GM18499 (cell line): ENCODE measurements at regions not wholly inside any gene's neighbourhood (a gene's known extent, or its start where the extent isn't known, plus 50 kb on each side); places are given as distances from the start of the nearest gene placed in this dataset.

Experiments
- ATAC-seq: cut with Tn5 transposase; IDR thresholded peaks from one replicate; pipeline ENCODE4 v1.9.1; 2021; ENCODE audit warnings: moderate number of reproducible peaks; ENCODE audit not compliant: insufficient read depth, unreplicated experiment

DNA sequence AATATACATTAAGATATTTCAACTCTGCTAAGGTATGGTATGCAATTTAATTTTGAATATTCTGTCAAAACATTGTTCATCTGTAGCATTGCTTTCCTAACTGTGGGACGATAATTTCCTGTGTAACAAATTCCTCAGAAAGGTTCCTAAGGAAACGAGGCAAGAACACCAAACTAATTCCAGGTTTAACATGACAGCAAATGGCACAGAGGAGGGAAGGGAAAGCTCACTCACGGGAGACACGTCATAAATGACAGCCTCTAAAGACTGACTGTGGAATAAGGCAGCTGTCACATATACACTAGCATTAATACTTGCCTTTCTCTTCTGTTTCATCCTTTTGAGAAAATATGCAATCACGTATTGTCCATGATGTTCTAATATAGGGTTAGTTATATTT is 380.6 kb downstream of the LIG4 start:
- ATAC-seq = no peak

DNA sequence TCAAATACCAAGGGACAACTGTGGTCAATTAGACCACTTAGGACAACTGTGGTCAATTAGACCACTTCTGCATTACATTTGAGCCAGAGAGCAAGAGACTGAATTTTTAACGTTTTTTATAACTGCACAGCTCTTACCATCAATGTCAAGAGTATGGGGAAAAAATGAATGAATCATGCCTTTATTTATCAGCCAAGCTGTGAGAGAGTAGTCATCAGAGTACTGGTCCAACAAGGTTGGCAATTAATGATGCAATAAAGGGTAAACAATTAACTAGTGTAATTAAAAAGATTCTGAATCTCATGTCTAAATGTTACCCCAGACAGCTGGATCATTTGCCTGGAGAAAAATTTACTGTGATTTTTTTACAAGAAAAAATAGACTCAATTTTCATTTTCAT is 381.1 kb downstream of the LIG4 start:
- no peak for ATAC-seq

- no peak for ATAC-seq
These were observed 382.7 kb downstream of the LIG4 start for GRCh38 chr13:107832500-107833100.

GRCh38 chr13:107830804-107831203 is 384.5 kb downstream of the LIG4 start:
- ATAC-seq = no peak

- ATAC-seq = no peak
These were observed 387.3 kb downstream of the LIG4 start for GRCh38 chr13:107827840-107828549.

- ATAC-seq = no peak
These were observed 390.7 kb downstream of the LIG4 start for GRCh38 chr13:107824635-107825034.

GRCh38 chr13:107822006-107822405 is 393.3 kb downstream of the LIG4 start:
- ATAC-seq = no peak

- no peak for ATAC-seq
These were observed 393.8 kb downstream of the LIG4 start for GRCh38 chr13:107821492-107821891.

DNA sequence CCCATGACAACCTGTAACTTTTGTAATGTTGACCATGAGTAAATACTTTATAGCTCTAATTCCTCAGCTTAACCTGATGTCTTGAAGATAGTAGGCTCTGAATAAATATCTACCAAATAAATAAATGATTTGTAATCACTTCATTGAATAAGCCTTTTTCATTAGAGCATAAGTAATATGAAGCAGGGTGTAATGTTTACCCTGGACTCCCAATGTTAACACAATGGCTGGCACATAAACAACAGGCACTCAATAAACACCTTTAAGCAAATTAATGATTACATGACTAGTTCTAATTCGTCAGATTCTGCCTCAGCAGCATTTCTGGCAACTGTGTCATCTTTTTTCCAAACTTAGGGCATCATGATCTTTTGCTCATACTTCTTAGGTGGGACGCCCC is 396.3 kb downstream of the LIG4 start:
- no peak for ATAC-seq

DNA sequence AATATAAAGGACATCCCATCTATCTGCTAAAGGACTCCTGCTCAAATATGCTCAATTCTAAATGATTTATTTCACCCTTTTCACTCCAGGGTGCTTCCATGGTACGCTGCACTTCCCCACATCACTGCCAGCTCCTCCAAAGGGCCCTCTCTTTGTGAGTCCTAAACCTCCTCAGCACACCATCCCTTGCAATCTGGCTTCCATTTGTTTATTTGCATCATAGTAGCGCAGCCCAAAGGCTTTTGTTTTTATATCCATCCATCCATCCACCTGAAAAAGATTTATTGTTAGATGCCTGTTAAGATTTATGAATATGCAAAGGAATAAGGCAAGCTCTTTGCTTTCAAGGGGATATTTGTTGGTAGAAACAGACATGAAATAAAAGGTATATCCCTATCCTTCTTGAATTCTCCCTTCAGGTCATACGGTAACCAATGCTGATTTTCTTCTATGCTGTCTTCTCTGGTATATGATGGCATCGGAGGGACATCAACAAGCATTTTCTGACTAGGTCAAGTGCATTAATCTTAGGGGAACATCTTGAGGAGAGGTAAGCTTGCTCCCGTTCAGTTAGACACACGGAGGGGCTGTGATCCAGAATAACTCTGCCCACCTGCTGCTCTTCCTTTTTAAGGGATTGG is 397.6 kb downstream of the LIG4 start:
- ATAC-seq = no peak

DNA sequence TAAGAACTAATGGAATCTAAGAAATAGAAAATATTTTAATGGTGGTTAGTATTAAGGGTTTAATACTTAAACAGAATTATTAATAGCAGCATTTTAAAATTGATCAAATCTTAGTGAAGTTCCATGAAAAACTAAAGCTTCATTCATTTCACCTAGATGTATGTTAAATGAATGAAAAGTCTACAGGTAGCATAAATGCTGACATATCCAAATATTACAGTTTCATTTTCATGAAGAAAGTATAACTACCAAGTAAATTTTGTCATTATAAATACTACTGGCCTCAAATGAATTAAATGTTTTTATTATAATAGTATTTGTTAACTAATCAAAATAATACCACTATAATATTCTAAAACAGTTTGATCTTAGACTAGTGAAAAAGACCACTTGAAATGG is 403.3 kb downstream of the LIG4 start:
- ATAC-seq = no peak

GRCh38 chr13:107811233-107812013 is 403.9 kb downstream of the LIG4 start:
- ATAC-seq = no peak

DNA sequence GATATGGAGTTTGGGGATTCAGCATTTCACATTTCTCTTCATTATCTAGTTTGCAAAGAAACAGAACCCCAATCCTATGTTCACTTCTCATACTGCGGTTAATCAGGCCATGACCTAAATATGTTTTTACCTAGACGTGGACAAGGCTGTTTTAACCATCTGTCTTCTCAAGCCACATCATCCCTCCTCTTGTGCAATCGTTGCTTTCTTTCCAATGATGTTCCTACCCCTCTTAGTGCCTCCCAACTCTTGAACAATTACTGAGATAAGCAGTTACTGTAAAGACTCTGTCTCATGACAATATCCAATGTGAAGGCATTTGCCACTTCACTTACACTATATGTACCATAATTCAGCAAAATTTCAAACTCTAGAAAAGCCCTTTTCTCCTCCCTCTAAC is 406.2 kb downstream of the LIG4 start:
- no peak for ATAC-seq

DNA sequence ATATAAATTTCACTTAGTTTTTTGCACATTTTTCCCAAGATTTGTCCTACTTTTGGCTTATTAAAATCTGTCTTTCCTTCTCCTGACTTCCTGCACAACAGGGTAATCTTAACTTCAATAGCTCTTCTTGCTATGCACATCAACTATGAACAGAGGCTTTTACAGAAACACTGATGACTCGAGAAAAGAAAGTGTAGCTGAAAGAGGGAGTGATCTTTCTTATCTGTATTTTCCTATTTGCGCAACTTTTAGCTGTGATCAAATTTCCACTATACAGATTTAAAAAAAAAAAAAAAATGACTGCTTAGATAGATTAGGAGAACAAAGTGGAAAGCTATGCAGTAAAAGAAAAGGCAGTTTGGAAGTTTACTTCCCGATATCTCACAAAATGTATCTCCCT is 406.9 kb downstream of the LIG4 start:
- no peak for ATAC-seq

GRCh38 chr13:107807306-107808073 is 407.8 kb downstream of the LIG4 start:
- ATAC-seq = no peak

DNA sequence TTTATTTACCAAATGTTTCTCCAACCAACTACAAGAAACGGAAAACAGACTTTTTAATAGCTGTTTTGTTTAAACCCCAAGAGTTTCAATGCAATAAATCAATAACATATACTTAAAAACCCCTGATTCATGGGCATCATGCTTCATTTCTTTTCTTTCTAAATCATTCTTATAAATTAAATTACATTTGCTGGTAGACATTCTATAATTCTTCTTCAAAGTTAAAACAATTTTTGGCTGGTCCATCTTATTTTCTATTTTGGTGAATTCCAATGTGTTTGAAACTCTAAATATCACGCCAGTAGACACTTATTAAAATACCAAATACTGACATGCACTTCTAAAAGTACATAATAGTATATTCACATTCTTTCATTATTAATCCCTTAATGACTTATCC is 408.6 kb downstream of the LIG4 start:
- no peak for ATAC-seq

GRCh38 chr13:107803822-107804495 is 411.4 kb downstream of the LIG4 start:
- ATAC-seq = no peak

- no peak for ATAC-seq
These were observed 413.7 kb downstream of the LIG4 start for GRCh38 chr13:107801621-107802020.

DNA sequence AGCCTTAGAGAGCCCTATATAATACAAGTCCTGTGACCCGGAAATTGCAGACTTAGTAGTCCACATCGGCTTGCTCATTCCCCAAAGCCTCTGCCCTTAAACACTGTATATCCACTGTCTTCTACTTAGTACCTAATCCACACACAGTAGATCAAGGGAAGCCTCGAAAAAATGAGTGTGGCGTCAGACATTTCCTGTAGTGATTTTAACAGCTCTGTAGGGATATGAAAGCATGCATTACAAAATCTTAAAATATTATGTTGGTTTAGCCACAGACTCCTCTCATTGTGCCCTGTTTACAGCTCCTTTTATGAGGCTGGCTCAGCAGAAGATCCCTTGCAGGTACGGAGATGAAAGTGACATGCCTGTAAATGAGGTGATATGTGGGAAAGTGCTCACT is 416.3 kb downstream of the LIG4 start:
- ATAC-seq = no peak

DNA sequence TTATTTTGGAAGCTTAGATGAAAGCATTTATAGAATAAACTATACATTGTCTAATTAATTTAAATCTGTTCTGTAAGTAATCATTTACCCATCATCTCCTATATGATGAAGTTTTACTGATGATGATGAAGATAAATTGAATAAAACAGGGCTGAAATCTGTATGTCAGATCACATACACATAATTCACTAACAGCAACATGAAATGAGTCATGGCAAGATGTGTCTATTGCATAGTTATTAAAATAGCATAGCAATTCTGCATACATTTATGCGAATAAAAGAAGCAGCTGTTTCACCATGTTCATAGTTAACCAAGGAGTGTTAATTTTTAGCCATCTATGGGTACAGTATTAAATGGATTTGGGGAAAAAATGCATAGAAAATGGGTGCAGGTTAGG is 424.9 kb downstream of the LIG4 start:
- ATAC-seq = no peak
